SK-N-SH (cell line): ENCODE measurements at regions not wholly inside any gene's neighbourhood (a gene's known extent, or its start where the extent isn't known, plus 50 kb on each side); places are given as distances from the start of the nearest gene placed in this dataset.

Experiments used
- CTCF ChIA-PET: fragments of 300-600, 350-600 bp; formaldehyde crosslinking; extraction: SDS; loops from one replicate; lab custom pipeline; 2021; lab: Yijun Ruan, JAX
- POLR2A ChIA-PET: fragments of 350-600 bp; sonication (Branson Sonifier 250); formaldehyde crosslinking; extraction: SDS; loops from one replicate; lab custom pipeline; 2020; ENCODE audit warnings: antibody characterized with exemption, inconsistent platforms; lab: Yijun Ruan, JAX
- DNase-seq: peaks from one replicate; pipeline ENCODE4 v3.0.0; 2012
- H2AFZ ChIP-seq: fragments of 200-600 bp; sonication (generic); 2 replicates; pipeline ENCODE4 v1.8.1; 2016; ENCODE audit warnings: antibody characterized with exemption, mild to moderate bottlenecking, low read depth
- H3F3A ChIP-seq: fragments of 200-600 bp; sonication (generic); replicated peaks from 2 replicates; pipeline ENCODE3; 2016; ENCODE audit warnings: antibody characterized with exemption, mild to moderate bottlenecking; ENCODE audit not compliant: insufficient read depth
- H3K27ac ChIP-seq, 2 experiments: fragments of 200-500 bp in 1 of 2; fragments of 200-600 bp in 1 of 2; sonication (Bioruptor generic) in 1 of 2; sonication (generic), shearing (Covaris generic) in 1 of 2; 2 replicates each; pipeline versions ENCODE4 v1.5.1 to v1.6.1; 2014 to 2016; ENCODE audit warnings: low read depth in 2 of 2, inconsistent platforms in 1 of 2, low read length in 1 of 2, mild to moderate bottlenecking in 1 of 2, mixed read lengths in 1 of 2
- H3K27me3 ChIP-seq: fragments of 200-600 bp; sonication (generic), shearing (Covaris generic); 2 replicates; pipeline ENCODE4 v1.6.1; 2016; ENCODE audit warnings: mixed run types; ENCODE audit not compliant: insufficient read depth
- H3K36me3 ChIP-seq, 2 experiments: fragments of 200-500 bp in 1 of 2; fragments of 200-600 bp in 1 of 2; sonication (Bioruptor generic) in 1 of 2; sonication (generic) in 1 of 2; replicated peaks in 1 of 2; 2 replicates each; pipeline versions ENCODE3 to v1.5.1; 2014 to 2016; ENCODE audit warnings: low read length in 1 of 2, mild to moderate bottlenecking in 1 of 2; ENCODE audit not compliant: insufficient read depth in 2 of 2, control insufficient read depth in 1 of 2
- H3K4me1 ChIP-seq, 2 experiments: fragments of 200-500 bp in 1 of 2; fragments of 200-600 bp in 1 of 2; sonication (Bioruptor generic) in 1 of 2; sonication (generic), shearing (Covaris generic) in 1 of 2; 2 replicates each; pipeline versions ENCODE4 v1.5.1 to v1.6.1; 2014 to 2016; ENCODE audit warnings: low read depth in 1 of 2, low read length in 1 of 2, mixed run types in 1 of 2; ENCODE audit not compliant: insufficient read depth in 2 of 2, control insufficient read depth in 1 of 2
- H3K4me2 ChIP-seq: fragments of 200-600 bp; sonication (generic), shearing (Covaris generic); 2 replicates; pipeline ENCODE4 v1.6.1; 2017; ENCODE audit warnings: mixed run types
- H3K4me3 ChIP-seq, 2 experiments: fragments of 200-500 bp in 1 of 2; fragments of 200-600 bp in 1 of 2; sonication (Bioruptor generic) in 1 of 2; sonication (generic), shearing (Covaris generic) in 1 of 2; 2 replicates each; pipeline versions ENCODE4 v1.5.1 to v1.8.1; 2014 to 2016; ENCODE audit warnings: low read depth in 2 of 2, inconsistent platforms in 1 of 2, low read length in 1 of 2, mild to moderate bottlenecking in 1 of 2, mixed read lengths in 1 of 2, moderate library complexity in 1 of 2
- H3K79me2 ChIP-seq: fragments of 200-600 bp; sonication (generic); 2 replicates; pipeline ENCODE4 v1.8.1; 2017; ENCODE audit warnings: mild to moderate bottlenecking; ENCODE audit not compliant: insufficient read depth
- H3K9ac ChIP-seq: fragments of 200-600 bp; sonication (generic); 2 replicates; pipeline ENCODE4 v1.6.1; 2017; ENCODE audit warnings: mixed run types
- H3K9me2 ChIP-seq: fragments of 200-600 bp; sonication (generic); 2 replicates; pipeline ENCODE4 v1.6.1; 2017; ENCODE audit warnings: mixed run types
- H3K9me3 ChIP-seq: fragments of 200-600 bp; sonication (generic); 2 replicates; pipeline ENCODE4 v1.6.1; 2017; ENCODE audit warnings: mixed run types, mild to moderate bottlenecking, moderate library complexity
- H4K20me1 ChIP-seq: fragments of 200-600 bp; sonication (generic); 2 replicates; pipeline ENCODE4 v1.6.1; 2017; ENCODE audit warnings: mild to moderate bottlenecking, mixed run types; ENCODE audit not compliant: insufficient read depth
- CHD2 ChIP-seq: fragments of 150-350 bp; IDR thresholded peaks from 2 replicates; pipeline ENCODE4 v1.6.1; 2018; ENCODE audit warnings: low read length; ENCODE audit not compliant: partially characterized antibody
- EP300 ChIP-seq, 2 experiments: IDR thresholded peaks; 2 replicates each; pipeline versions ENCODE4 v1.4.0 to v1.6.1; 2012; ENCODE audit warnings: borderline replicate concordance in 1 of 2, low read depth in 1 of 2, low read length in 1 of 2
- FOXM1 ChIP-seq: IDR thresholded peaks from 2 replicates; pipeline ENCODE4 v1.4.0; 2012; ENCODE audit warnings: low read depth, mild to moderate bottlenecking
- GABPA ChIP-seq: IDR thresholded peaks from 2 replicates; pipeline ENCODE4 v1.4.0; 2012; ENCODE audit warnings: low read depth, mild to moderate bottlenecking
- GATA2 ChIP-seq: sonication (generic); formaldehyde crosslinking; IDR thresholded peaks from 2 replicates; pipeline ENCODE4 v1.5.0; 2020; ENCODE audit warnings: mild to moderate bottlenecking, missing genetic modification reagents
- JUND ChIP-seq: IDR thresholded peaks from 2 replicates; pipeline ENCODE4 v1.4.0; 2012
- NFIC ChIP-seq: IDR thresholded peaks from 2 replicates; pipeline ENCODE4 v1.4.0; 2012; ENCODE audit warnings: borderline replicate concordance
- TEAD4 ChIP-seq: IDR thresholded peaks from 2 replicates; pipeline ENCODE4 v1.4.0; 2012; ENCODE audit warnings: mild to moderate bottlenecking, borderline replicate concordance; ENCODE audit not compliant: insufficient read depth
- USF2 ChIP-seq: fragments of 150-350 bp; IDR thresholded peaks from 2 replicates; pipeline ENCODE4 v1.6.1; 2017; ENCODE audit warnings: antibody characterized with exemption, low read length, low read depth, borderline replicate concordance
- WGBS: methylation state at CpG from one replicate; pipeline ENCODE4 v1.1.6; 2017; ENCODE audit warnings: low lambda C conversion rate; 5-methylcytosine and 5-hydroxymethylcytosine counted together

- Histone ChIP-seq H3F3A (no peaks in the 10 kb centered on the region), H3K9me3 (no peaks in the 10 kb centered on the region), H3K9me2 (no peaks in the 10 kb centered on the region), H3K27me3 (no peaks in the 10 kb centered on the region), H3K4me3 (no peak overlapping the region), H4K20me1 (no peaks in the 10 kb centered on the region), H3K27ac (no peak overlapping the region), H2AFZ (no peak overlapping the region), H3K4me2 (no peak overlapping the region), H3K9ac (no peak overlapping the region), H3K4me1 (no peaks in the 10 kb centered on the region; a peak in 1 of 4 replicates), H3K79me2 (no peaks in the 10 kb centered on the region), H3K36me3 (no peaks in the 10 kb centered on the region)
- CTCF ChIA-PET = interaction anchor here (1.4 kb wide), 1 partner anchor 130 kb away, joined by 4 read pairs; no protein-coding TSS in a partner anchor
- POLR2A ChIA-PET = interaction anchor here (0.6 kb wide), 1 partner anchor 17 kb away, joined by 6 read pairs; no protein-coding TSS in a partner anchor
- no peak for DNase-seq
- TF ChIP-seq EP300 (IDR thresholded peaks at IDR 0.05; ENCODE audit: borderline replicate concordance in 1 of 2, low read depth in 1 of 2, low read length in 1 of 2) = no peak
- TF ChIP-seq GABPA = no peak
- no peak for TF ChIP-seq JUND
- no peak for TF ChIP-seq TEAD4
- TF ChIP-seq CHD2 = no peak
- 62% methylated on average over 10 of the region's 10 CpGs for WGBS
Observed at GRCh38 chr5:133739181-133739780, 126.9 kb upstream of the FSTL4 start.

GRCh38 chr5:133738271-133738670, 125.9 kb upstream of the FSTL4 start:
- H3K9ac ChIP-seq = no peak overlapping the region
- WGBS = 18% methylated on average over 4 of the region's 4 CpGs
- no peak for DNase-seq

GRCh38 chr5:133736512-133736911, 124.2 kb upstream of the FSTL4 start:
- no peak overlapping the region for H3K4me2 ChIP-seq
- H4K20me1 ChIP-seq = no peaks in the 10 kb centered on the region
- no peaks in the 10 kb centered on the region for H3F3A ChIP-seq
- no peak overlapping the region for H3K4me3 ChIP-seq
- TF ChIP-seq FOXM1 = no peak
- TF ChIP-seq, all 33 proteins: peak for 0
- Histone ChIP-seq H3K9ac (no peak overlapping the region), H3K27ac (no peak overlapping the region), H3K79me2 (no peaks in the 10 kb centered on the region), H3K9me3 (no peaks in the 10 kb centered on the region), H3K27me3 (no peaks in the 10 kb centered on the region), H3K9me2 (no peaks in the 10 kb centered on the region), H2AFZ (no peak overlapping the region), H3K36me3 (no peaks in the 10 kb centered on the region), H3K4me1 (no peaks in the 10 kb centered on the region; a peak in 1 of 4 replicates)
- no peak for DNase-seq
- 42% methylated on average over 5 of the region's 5 CpGs for WGBS
- POLR2A ChIA-PET = no interaction called here
- CTCF ChIA-PET = no interaction called here

More at GRCh38 chr5:133738271-133738670, 125.9 kb upstream of the FSTL4 start:
- H4K20me1 ChIP-seq = no peaks in the 10 kb centered on the region
- no peaks in the 10 kb centered on the region; a peak in 1 of 4 replicates for H3K4me1 ChIP-seq
- no peak overlapping the region for H3K27ac ChIP-seq
- CTCF ChIA-PET = interaction anchor here (0.5 to 0.9 kb wide), 2 partner anchors 8 to 1288 kb away, joined by 3 read pairs; no protein-coding TSS in a partner anchor
- no peak overlapping the region for H2AFZ ChIP-seq
- H3K36me3 ChIP-seq = no peaks in the 10 kb centered on the region
- H3K27me3 ChIP-seq = no peaks in the 10 kb centered on the region
- POLR2A ChIA-PET = no interaction called here
- no peaks in the 10 kb centered on the region for H3K79me2 ChIP-seq
- no peak overlapping the region for H3K4me3 ChIP-seq
- H3K4me2 ChIP-seq = no peak overlapping the region
- no peak for TF ChIP-seq GATA2 (CRISPR knock-in tag)
- no peak for TF ChIP-seq USF2
- TF ChIP-seq NFIC = no peak
- no peaks in the 10 kb centered on the region for H3F3A ChIP-seq
- H3K9me3 ChIP-seq = no peaks in the 10 kb centered on the region
- no peaks in the 10 kb centered on the region for H3K9me2 ChIP-seq
